DND-41 (cell line): ENCODE measurements at regions not wholly inside any gene's neighbourhood (a gene's known extent, or its start where the extent isn't known, plus 50 kb on each side); places are given as distances from the start of the nearest gene placed in this dataset.
"Not testable (repeated sequence)": the region's sequence is repeated elsewhere in the genome, so short reads cannot be mapped to it uniquely, and the experiment has no call there.

Source experiments
- ATAC-seq: fragments of 200-7000 bp; cut with Tn5 transposase; 3 replicates; pipeline ENCODE4 v1.9.1; 2021; ENCODE audit warnings: low read depth; ENCODE audit not compliant: insufficient read depth
- DNase-seq: peaks from one replicate; pipeline ENCODE4 v3.0.0-alpha.2; 2020
- H2AFZ ChIP-seq: 2 replicates; pipeline ENCODE4 v1.6.0; 2012; ENCODE audit warnings: low read depth, low read length
- H3K27ac ChIP-seq: 2 replicates; pipeline ENCODE4 v1.5.1; 2012; ENCODE audit warnings: low read length, inconsistent platforms
- H3K27me3 ChIP-seq: fragments of 200-600 bp; sonication (generic); 2 replicates; pipeline ENCODE4 v1.6.0; 2012; ENCODE audit warnings: low read length, mild to moderate bottlenecking, inconsistent platforms; ENCODE audit not compliant: insufficient read depth, poor library complexity
- H3K36me3 ChIP-seq: 2 replicates; pipeline ENCODE4 v1.5.1; 2012; ENCODE audit warnings: low read length, inconsistent platforms; ENCODE audit not compliant: insufficient read depth
- H3K4me1 ChIP-seq: 2 replicates; pipeline ENCODE4 v1.5.1; 2012; ENCODE audit warnings: mild to moderate bottlenecking, low read length; ENCODE audit not compliant: insufficient read depth
- H3K4me2 ChIP-seq: 2 replicates; pipeline ENCODE4 v1.6.0; 2012; ENCODE audit warnings: mild to moderate bottlenecking, moderate library complexity, low read length, inconsistent platforms; ENCODE audit not compliant: insufficient read depth
- H3K4me3 ChIP-seq, 2 experiments: fragments of 200-600 bp in 1 of 2; shearing (Covaris generic) in 1 of 2; 2 replicates each; pipeline ENCODE4 v1.5.1; 2012 to 2016; ENCODE audit warnings: inconsistent platforms in 2 of 2, low read length in 2 of 2, mild to moderate bottlenecking in 2 of 2, low read depth in 1 of 2, moderate library complexity in 1 of 2
- H3K79me2 ChIP-seq: 2 replicates; pipeline ENCODE4 v1.6.0; 2012; ENCODE audit warnings: low read length, inconsistent platforms; ENCODE audit not compliant: insufficient read depth
- H3K9ac ChIP-seq: 2 replicates; pipeline ENCODE4 v1.6.0; 2012; ENCODE audit warnings: low read depth, mild to moderate bottlenecking, inconsistent platforms, low read length, moderate library complexity
- H3K9me3 ChIP-seq: 2 replicates; pipeline ENCODE4 v1.5.1; 2012; ENCODE audit warnings: low read length, moderate library complexity, mild to moderate bottlenecking, inconsistent platforms; ENCODE audit not compliant: insufficient read depth, severe bottlenecking
- H4K20me1 ChIP-seq: 2 replicates; pipeline ENCODE4 v1.6.0; 2012; ENCODE audit warnings: low read length; ENCODE audit not compliant: insufficient read depth
- CTCF ChIP-seq: IDR thresholded peaks from 2 replicates; pipeline ENCODE4 v1.5.1; 2012; ENCODE audit warnings: borderline replicate concordance, low read length, moderate library complexity, mild to moderate bottlenecking; ENCODE audit not compliant: poor library complexity, severe bottlenecking; ENCODE audit errors: extremely low read depth
- EZH2 ChIP-seq: IDR thresholded peaks from 3 replicates; pipeline ENCODE4 v1.6.1; 2012; ENCODE audit warnings: borderline replicate concordance, low read depth, mild to moderate bottlenecking, moderate library complexity, low read length, inconsistent platforms; ENCODE audit not compliant: severe bottlenecking

- DNase-seq (no peak), ATAC-seq (no peak)
- TF ChIP-seq CTCF: no peak
- no peak for TF ChIP-seq EZH2
- no peaks in the 10 kb centered on the region for H3K27me3 ChIP-seq
- H2AFZ ChIP-seq: no peak overlapping the region
- no peak overlapping the region for H3K9ac ChIP-seq
- no peaks in the 10 kb centered on the region for H3K4me1 ChIP-seq
- H3K36me3 ChIP-seq: no peaks in the 10 kb centered on the region
- H4K20me1 ChIP-seq: no peaks in the 10 kb centered on the region
- H3K27ac ChIP-seq: no peak overlapping the region
- H3K9me3 ChIP-seq: peaks cover 6% of the 10 kb centered on the region
- H3K4me3 ChIP-seq: no peak overlapping the region
- H3K79me2 ChIP-seq: no peaks in the 10 kb centered on the region
- H3K4me2 ChIP-seq: no peak overlapping the region
These were observed 133.3 kb upstream of the PCDH7 start for GRCh38 chr4:30586850-30587249.

GRCh38 chr4:30589669-30590068, 130.5 kb upstream of the PCDH7 start:
- H3K4me1 ChIP-seq, H3K9ac ChIP-seq, H3K27me3 ChIP-seq, H4K20me1 ChIP-seq, H3K9me3 ChIP-seq, H3K27ac ChIP-seq, ATAC-seq, DNase-seq, H3K4me2 ChIP-seq, H3K79me2 ChIP-seq, H2AFZ ChIP-seq, H3K36me3 ChIP-seq, H3K4me3 ChIP-seq: not testable (repeated sequence)

GRCh38 chr4:30600246-30601017, 119.7 kb upstream of the PCDH7 start:
- Histone ChIP-seq H3K4me3 (no peak overlapping the region), H3K9ac (no peak overlapping the region), H2AFZ (no peak overlapping the region), H3K27ac (no peak overlapping the region), H4K20me1 (no peaks in the 10 kb centered on the region), H3K79me2 (no peaks in the 10 kb centered on the region), H3K36me3 (no peaks in the 10 kb centered on the region), H3K4me1 (no peaks in the 10 kb centered on the region), H3K9me3 (peaks cover 4% of the 10 kb centered on the region), H3K4me2 (no peak overlapping the region), H3K27me3 (no peaks in the 10 kb centered on the region)
- no peak for DNase-seq
- no peak for TF ChIP-seq EZH2
- no peak for ATAC-seq

GRCh38 chr4:30601070-30601865, 118.9 kb upstream of the PCDH7 start:
- TF ChIP-seq EZH2 (no peak), CTCF (no peak)
- Histone ChIP-seq H3K27me3 (no peaks in the 10 kb centered on the region), H3K9ac (no peak overlapping the region), H3K4me1 (no peaks in the 10 kb centered on the region), H3K79me2 (no peaks in the 10 kb centered on the region), H2AFZ (no peak overlapping the region), H3K4me3 (no peak overlapping the region), H4K20me1 (no peaks in the 10 kb centered on the region), H3K27ac (no peak overlapping the region), H3K9me3 (peaks cover 4% of the 10 kb centered on the region), H3K36me3 (no peaks in the 10 kb centered on the region), H3K4me2 (no peak overlapping the region)
- ATAC-seq (no peak), DNase-seq (no peak)
